HG03196 (cell line): ENCODE measurements at regions not wholly inside any gene's neighbourhood (a gene's known extent, or its start where the extent isn't known, plus 50 kb on each side); places are given as distances from the start of the nearest gene placed in this dataset.
"Not testable (repeated sequence)": the region's sequence is repeated elsewhere in the genome, so short reads cannot be mapped to it uniquely, and the experiment has no call there.

Source experiments
- ATAC-seq: cut with Tn5 transposase; IDR thresholded peaks from one replicate; pipeline ENCODE4 v1.9.1; 2021; ENCODE audit not compliant: unreplicated experiment

DNA sequence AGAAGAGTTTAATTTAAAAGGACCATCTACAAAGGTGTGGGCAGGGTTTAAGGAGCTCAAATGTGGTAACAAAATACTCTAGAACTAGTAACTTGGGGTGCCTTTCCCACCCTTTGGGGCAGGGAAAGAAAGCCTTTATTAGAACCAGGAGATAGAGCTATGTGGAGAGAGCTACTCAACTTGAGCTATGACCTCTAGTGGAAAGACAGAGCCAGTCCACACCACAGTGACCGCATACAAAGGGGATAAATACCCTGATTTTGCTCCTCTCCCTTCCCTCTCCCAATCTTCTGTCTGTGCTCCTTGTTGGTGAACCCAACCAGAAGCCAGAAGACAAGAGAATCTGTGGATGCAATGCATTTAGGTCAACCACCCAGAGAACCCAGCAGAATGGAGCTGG, 54.4 kb upstream of the JAK1 start:
- ATAC-seq, result no peak

DNA sequence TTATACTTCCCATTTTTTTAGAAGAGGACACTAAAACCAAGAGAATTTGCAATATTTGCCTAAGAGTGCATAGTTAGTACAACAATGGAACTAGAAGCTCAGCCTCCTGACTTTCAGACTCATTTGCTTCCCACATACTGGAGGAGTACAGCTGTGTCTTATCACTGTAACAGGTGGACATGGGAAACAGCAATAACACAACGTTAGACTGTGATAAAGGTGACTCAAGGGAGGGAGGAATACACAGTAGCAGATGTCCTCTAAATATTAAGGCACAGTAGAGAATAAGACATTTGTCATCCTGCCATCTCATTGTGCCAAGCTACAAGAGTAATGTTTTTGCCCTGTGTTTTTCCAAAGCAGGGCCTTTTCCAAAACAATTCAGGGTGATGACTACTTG, 55.4 kb upstream of the JAK1 start:
- no peak for ATAC-seq

DNA sequence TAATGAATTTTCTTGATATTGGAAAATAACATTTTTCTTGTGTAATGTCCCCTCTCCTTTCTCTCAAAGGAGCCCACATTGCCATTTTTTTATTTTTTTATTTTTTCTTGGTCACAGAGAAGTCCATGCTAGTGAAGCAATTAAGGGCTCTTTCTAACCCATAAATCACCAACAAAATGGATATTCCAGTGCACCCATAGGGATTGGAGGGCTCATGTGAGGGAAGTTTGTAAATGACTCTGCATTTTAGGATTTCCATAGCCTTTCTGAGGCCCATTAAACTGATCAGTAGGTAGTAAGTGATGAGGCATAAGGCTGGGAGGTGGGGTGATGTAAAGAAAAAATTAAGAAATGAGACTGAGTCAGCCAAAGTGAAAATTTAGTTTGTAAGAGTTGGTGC, 55.9 kb upstream of the JAK1 start:
- ATAC-seq, result no peak

DNA sequence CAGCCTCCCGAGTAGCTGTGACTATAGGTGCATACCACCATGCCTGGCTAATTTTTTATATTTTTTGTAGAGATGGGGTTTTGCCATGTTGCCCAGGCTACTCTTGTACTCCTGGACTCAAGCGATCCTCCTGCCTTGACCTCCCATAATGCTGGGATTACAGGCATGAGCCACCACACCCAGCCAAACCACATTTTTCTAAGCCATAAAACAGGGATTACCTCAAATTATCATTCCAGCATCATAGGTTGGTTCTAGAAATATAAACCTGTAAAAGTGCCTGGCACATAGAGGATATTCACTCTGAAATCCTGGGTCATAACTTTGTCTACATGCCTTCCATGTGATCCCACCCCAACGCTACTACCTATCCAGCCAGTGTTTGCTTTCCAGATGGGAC, 59.4 kb upstream of the JAK1 start:
- ATAC-seq, result no peak

DNA sequence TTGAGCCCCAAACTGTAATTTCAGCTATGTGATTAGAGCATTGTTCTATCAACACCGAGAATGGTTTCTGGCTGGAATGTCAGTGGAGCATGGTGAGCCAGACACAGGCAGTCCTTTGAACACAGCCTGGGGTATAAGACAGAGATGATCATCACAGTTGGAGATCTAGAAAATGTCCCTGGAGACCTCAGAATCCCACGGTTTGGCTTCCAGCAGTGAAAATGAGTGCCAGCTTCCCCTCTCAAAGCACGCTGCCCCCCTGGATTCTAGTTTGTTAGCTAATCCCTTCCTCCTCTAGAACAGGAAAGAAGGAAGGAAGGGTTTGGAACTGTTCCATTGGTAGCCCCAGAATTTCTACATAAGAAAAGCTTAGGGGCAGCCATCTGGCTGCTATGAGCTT, 59.9 kb upstream of the JAK1 start:
- ATAC-seq, result no peak

DNA sequence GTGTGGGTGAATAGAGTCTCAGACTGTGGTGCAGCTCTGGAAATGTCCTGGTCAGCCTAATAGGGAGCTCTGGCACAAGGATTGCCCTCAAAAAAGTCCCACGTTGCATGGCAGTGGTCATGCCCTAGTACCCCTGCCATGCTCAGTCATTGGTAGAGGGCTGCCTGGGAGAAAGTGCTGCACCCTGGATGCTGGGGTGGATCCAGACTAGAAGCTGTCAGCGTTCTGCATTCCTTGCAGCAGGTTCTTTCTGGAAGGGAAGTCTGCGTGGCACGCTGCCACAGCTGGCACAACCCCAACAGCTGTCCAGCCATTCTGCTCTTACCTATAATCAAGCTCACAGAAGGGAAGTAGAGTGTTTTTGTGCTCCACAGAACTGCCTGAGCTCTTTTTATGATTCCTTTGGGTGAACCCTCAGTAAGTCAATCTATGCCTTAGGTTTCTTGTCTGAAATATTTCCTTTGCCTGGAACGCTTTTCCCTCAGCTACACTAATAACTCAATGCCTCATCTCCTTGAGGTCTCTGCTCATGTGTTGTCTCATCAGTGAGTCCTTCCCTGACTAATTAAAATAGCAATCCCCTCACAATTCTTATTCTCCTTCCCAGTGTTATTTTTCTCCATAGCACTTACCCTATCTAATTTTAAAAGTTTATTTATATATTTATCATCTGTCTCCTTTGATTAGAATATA, 61.5 kb upstream of the JAK1 start:
- no peak for ATAC-seq

DNA sequence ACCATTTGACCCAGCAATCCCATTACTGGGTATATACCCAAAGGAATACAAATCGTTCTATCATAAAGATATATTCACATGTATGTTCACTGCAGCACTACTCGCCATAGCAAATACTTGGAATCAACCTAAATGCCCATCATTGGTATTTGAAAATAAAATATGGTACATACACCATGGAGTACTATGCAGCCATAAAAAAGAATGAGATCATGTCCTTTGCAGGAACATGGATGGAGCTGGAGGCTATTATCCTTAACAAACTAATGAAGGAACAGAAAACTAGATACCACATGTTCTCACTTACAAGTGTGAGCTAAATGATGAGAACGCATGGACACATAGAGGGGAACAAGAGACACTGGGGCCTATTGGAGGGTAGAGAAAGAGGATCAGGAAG, 63.1 kb upstream of the JAK1 start:
- not testable (repeated sequence) for ATAC-seq

DNA sequence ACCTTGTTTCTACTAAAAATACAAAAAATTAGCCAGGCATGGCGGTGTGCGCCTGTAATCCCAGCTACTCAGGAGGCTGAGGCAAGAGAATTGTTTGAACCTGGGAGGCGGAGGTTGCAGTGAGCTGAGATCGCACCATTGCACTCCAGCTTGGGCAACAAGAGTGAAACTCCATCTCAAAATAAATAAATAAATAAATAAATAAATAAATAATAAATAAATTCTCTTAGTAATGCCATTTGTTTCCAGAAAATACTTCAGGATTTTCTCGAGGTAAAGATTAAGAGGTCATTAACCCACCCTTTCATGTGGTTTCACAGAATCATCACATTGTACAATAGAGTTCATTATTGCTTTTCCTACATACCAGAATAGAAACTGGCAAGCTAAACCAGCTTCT, 68.5 kb upstream of the JAK1 start:
- not testable (repeated sequence) for ATAC-seq

DNA sequence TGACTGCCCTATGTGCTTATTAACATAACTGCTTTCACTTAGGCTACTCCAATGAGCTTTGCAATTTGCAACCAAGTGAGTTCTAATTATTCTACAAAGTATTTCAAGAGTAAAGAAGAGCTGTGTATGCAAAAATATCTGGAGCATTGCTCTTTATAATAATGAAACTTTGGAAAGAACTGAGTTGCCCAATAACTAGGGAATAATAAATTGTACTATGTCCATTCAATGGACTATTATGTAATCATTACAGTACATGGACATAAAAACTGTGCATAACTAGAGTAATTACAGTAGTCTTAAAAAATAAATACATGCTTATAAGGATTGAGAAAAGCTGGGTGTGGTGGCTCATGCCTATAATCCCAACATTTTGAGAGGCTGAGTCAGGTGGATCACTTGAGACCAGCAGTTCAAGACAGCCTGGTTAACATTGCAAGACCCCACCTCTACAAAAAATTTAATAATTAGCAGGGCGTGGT, 70.3 kb upstream of the JAK1 start:
- ATAC-seq, result no peak

DNA sequence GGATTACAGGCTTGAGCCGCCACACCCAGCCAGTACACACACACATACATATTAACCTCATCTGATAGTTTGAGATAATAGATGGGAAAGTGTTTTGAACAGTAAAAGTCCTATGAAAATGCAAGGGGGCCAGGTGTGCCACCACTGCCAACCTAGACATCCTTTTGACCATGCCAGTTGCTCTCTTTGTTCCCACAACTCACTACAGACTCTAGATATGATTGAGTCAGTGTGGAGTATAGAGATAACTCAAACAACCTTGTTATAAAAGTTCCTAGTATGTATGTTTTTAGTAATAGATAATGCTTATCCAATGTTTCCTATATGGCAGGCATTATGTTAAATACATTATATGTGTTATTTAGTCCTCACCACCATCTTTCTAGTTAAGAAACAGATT, 72.7 kb upstream of the JAK1 start:
- no peak for ATAC-seq

DNA sequence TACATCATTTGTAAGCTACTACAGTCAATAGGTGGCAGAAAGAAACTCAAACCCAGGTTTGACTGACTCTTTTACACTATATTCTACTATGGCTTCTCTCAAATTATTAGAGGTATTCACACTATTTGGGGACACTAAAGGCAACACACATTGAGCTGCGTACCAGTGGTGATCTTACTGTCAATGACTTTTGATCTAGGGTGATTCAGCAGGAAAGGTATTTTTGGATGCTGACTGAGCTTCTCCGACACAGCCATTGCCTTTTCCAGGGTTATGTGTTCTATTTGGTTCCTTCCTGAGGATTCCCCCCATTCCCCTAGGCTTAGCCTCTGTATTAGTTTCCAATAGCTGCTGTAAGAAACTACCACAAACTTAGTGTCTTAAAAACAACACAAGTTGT, 73.2 kb upstream of the JAK1 start:
- ATAC-seq, result no peak

DNA sequence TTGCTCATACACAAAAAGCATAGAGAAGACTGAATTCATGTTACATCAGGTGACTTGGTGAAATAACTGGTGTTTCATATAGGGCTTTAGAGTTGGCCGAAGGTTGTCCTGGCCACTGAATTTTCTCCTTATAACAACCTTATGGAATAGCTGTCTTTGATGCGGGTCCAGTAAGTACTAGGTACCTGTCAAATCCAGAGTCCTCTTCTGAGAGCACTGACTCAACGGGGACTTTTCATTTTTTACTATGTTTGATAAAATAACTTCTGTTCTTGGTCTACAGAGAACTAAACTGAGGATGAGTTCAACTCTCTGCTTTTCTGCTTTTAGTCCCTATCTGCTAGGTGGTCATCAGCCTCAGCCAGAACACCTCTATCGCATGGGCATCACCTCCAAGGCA, 76.1 kb upstream of the JAK1 start:
- ATAC-seq, result no peak

DNA sequence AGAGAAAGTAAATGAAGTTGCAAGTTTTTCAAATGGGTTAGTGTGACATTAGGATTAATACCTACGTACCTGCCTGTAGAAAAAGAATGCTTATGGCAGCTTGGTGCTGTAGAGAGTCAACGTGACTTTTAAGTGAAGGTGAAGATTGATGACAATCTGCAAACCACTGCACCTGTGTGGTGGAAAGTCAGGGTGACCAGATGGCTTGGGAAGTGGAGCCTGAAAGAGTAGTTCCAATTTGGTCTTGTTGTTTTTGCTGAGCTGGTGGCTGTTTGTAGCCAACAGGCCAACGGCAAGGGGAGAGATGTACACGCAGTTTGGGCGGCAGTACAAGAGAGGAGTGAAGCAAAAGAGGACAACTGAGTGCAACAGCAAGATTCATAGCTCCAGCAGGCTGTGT, 78.1 kb upstream of the JAK1 start:
- ATAC-seq, result no peak

DNA sequence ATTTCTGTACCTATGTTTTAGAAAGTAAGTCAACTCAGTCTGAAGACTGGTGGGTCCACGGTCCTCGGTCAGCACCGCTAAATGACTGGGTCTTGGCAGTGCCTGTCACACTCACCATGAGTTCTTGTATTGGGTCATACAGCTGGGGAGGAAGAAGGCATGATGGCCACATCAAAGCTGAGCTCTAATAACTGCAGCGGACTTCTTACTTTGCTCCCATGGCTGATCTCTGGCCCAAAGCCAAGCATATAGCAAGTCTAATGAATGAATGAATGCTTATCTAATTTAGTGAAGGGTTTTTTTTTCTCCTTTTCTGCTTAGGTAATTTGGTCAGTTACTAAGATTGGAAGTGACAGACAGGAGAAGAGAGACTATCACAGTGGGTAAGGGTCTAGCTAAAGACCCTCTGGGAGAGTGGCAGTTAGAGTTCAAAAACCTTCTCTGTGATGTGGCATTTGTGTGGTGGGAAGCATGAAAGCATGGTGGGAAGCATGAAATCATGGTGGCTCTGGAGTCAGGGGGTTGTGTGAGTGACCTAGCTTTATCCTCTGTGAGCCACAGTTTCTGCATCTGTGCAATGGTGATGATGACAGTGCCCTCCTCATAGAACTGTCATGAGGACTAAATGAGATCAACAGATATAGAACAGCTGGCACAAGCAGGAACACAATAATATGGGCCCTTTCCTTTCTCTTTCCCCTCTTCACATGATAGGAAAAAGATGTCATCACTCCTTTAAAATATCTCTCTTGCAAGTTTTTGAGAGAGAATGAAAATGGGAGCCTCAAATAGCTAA, 78.9 kb upstream of the JAK1 start:
- ATAC-seq, result no peak

DNA sequence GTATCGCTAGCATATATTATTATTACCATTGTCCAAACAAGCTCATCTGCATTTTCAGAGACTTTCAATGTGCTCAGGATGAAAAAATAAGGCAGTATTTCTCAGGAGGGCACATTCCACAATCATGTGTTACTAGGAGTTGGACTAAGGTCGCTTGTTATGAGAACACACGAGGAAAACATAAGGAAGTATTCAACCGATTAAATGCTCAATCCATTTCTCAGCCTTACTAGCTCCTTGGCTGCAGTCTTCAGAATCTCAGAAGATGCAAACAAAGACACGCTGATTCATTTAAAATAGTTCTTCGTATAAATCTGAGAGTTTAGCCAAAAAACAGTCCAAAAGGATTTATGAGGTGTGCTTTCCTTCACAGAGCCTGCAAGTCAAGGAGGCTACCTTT, 82.0 kb upstream of the JAK1 start:
- no peak for ATAC-seq

DNA sequence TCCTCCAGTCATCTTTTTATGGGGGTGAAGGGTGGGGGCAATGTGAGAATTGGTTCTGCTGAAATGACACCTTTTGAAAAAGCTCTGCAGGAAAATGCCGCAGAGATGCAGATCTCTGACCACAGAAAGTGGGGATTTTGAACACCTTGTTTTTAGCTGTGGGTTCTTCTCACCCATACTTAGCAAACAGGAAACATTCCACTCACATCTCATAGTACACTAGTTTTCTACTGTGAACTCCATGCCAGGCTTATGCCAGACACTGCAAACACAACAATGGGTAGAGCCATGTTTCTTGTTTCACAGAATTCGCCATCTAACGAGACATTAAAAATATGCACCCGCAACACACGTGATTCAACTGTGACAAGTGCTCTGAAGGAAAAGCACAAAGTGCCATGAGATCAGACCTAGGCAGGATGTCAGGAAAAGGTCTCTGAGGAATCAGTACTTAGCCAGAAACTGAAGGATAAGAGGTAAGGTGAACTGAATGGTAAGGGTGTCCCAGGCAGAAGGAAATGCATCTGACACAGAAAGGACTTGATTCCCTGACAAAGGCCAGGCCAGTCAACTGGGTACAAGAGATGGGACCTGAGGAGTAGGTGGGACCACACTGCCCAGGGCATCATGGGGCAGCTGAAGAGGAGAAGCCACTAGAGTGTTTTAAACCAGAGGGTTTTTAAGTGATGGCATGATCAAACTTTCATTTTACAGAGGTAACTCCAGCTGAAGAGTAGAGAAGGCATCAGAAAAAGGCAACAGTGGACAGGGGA, 83.8 kb upstream of the JAK1 start:
- ATAC-seq, result no peak

DNA sequence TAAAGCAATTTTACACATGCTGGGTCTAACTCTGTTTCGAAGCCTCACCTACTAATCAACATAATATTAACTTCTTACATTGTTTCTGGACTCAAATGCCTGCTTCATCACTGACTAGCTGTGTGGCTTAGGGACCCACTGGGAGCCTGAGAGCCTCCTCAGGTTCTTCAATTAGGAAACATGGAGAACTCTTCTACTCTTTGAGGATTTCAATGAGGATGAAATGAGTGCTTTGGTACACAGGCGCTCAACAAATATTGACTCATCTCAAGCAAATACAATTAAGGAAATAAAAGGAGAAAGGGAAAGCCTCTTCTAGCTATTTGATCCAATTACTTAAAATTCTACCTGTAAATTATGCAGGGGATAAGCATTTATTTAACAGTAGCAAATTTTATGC, 84.4 kb upstream of the JAK1 start:
- ATAC-seq, result no peak

DNA sequence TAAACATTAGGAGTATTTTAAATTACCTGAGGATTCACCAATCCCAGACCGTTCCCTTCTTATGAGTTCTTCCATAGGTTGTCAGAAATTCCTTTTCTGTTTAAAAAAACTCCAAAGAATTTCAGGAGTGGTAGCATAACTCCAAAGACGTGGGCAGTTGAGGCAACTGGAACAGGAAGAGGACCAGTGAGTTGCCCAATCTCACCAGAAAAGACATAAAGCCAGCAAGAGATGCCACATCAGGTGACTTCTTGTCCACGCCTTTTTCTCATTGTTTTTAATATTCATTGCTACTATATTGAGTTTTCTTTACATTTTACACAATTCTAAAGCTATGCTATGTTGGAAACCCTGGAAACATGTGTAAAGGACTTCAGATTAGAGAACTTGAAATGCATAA, 88.1 kb upstream of the JAK1 start:
- ATAC-seq, result no peak

DNA sequence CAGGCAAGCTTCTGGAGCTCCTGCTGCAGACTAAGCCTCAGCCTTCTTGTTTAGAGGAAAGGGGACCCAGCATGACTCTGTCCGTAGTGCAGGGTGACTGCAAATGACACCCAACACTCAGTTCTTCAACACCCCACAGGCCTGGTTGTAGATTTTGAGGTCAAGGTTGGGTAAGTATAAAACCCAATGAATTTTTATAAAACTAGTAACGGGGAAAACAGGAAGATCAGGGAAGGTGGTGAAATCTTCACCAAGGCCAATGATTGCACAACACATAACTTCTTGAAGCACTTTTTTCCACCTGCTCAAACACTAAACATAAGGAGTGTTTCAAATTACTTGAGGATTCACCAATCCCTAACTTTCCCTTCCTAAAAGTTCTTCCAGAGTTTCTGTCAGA, 89.4 kb upstream of the JAK1 start:
- ATAC-seq, result no peak

DNA sequence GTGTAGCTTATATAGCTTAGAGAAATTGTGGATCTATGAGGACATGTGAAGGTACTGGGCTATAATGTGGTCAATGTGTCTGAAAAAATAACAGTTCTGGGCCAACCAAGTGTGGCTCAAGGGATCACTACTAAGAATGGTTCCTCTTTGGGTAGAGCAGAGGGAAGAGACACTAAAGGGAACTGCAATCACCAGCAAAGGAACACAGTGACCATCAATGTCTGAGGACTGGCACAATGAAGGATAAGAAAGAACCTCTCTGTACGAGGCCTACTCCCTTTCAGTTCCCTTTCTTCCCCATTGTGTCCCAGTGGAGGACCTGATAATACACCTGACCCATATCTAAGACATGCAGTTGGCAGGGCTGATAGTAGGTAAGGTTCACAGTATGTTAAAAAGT, 89.9 kb upstream of the JAK1 start:
- ATAC-seq, result no peak

DNA sequence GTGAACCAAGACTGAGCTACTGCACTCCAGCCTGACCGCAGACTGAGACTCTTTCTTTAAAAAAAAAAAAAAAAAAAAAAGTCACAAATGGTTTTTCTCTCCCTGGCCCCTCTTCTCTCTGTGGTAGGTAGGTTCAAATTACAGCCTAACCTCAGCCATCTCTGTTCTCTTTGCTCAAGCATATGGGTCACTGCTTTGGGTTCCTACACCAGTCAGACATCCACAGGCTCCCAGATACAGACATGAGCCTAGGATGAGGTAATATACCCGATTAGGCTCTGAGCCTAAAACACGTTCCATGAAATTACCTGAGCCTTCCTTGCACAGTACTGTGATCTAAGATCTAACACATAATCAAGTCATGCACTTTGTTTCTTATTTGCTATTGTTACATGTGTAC, 90.5 kb upstream of the JAK1 start:
- no peak for ATAC-seq
